GM23338 (cell line): ENCODE measurements at regions not wholly inside any gene's neighbourhood (a gene's known extent, or its start where the extent isn't known, plus 50 kb on each side); places are given as distances from the start of the nearest gene placed in this dataset.

ENCODE experiments used
- ATAC-seq: fragments of 200-7000 bp; cut with Tn5 transposase; 3 replicates; pipeline ENCODE4 v1.9.1; 2020
- DNase-seq: peaks from one replicate; pipeline ENCODE4 v3.0.0-alpha.2; 2015; ENCODE audit warnings: low spot score
- H2AFZ ChIP-seq: fragments of 200-600 bp; sonication (generic); 2 replicates; pipeline ENCODE4 v1.8.0; 2016; ENCODE audit warnings: antibody characterized with exemption, mild to moderate bottlenecking, moderate library complexity
- H3F3A ChIP-seq: fragments of 200-600 bp; sonication (generic); replicated peaks from 2 replicates; pipeline ENCODE4 v1.8.0; 2017; ENCODE audit warnings: antibody characterized with exemption, mixed run types, low read depth
- H3K27ac ChIP-seq: fragments of 200-600 bp; sonication (generic); 2 replicates; pipeline ENCODE4 v1.6.1; 2016; ENCODE audit warnings: low read depth
- H3K27me3 ChIP-seq: fragments of 200-600 bp; sonication (generic); 2 replicates; pipeline ENCODE4 v1.8.0; 2016; ENCODE audit warnings: mild to moderate bottlenecking, mixed run types, moderate library complexity; ENCODE audit not compliant: insufficient read depth
- H3K36me3 ChIP-seq: fragments of 200-600 bp; sonication (generic); 2 replicates; pipeline ENCODE4 v1.8.0; 2016; ENCODE audit warnings: mild to moderate bottlenecking; ENCODE audit not compliant: insufficient read depth
- H3K4me1 ChIP-seq: fragments of 200-600 bp; sonication (generic); 2 replicates; pipeline ENCODE4 v1.8.0; 2016; ENCODE audit warnings: mild to moderate bottlenecking, moderate library complexity; ENCODE audit not compliant: insufficient read depth
- H3K4me2 ChIP-seq: fragments of 200-600 bp; sonication (generic); 2 replicates; pipeline ENCODE4 v1.7.1; 2017; ENCODE audit warnings: mixed run types
- H3K4me3 ChIP-seq: fragments of 200-600 bp; sonication (generic); 2 replicates; pipeline ENCODE4 v1.6.1; 2016; ENCODE audit warnings: mixed run types
- H3K79me2 ChIP-seq: fragments of 200-600 bp; sonication (generic); replicated peaks from 2 replicates; pipeline ENCODE4 v1.8.0; 2017; ENCODE audit warnings: mild to moderate bottlenecking; ENCODE audit not compliant: insufficient read depth
- H3K9me2 ChIP-seq: fragments of 200-600 bp; sonication (generic); 2 replicates; pipeline ENCODE4 v1.8.0; 2017; ENCODE audit not compliant: insufficient read depth
- H4K20me1 ChIP-seq: fragments of 200-600 bp; sonication (generic); replicated peaks from 2 replicates; pipeline ENCODE4 v1.8.0; 2017; ENCODE audit warnings: mild to moderate bottlenecking; ENCODE audit not compliant: insufficient read depth
- H3K27ac Mint-ChIP-seq: 2 replicates; pipeline ENCODE4 v1.8.0; 2020; ENCODE audit warnings: inconsistent platforms, mild to moderate bottlenecking, moderate library complexity, mixed read lengths
- H3K27me3 Mint-ChIP-seq: 3 replicates; pipeline ENCODE4 v1.8.0; 2022; ENCODE audit warnings: low read depth, mild to moderate bottlenecking, moderate library complexity, mixed read lengths, inconsistent platforms; ENCODE audit not compliant: insufficient read depth, poor library complexity
- H3K36me3 Mint-ChIP-seq: 3 replicates; pipeline ENCODE4 v1.8.0; 2021; ENCODE audit warnings: low read depth, mild to moderate bottlenecking, inconsistent platforms, moderate library complexity, mixed read lengths
- H3K4me1 Mint-ChIP-seq: 3 replicates; pipeline ENCODE4 v1.8.0; 2020; ENCODE audit warnings: mild to moderate bottlenecking, inconsistent platforms, mixed read lengths
- H3K4me3 Mint-ChIP-seq: 3 replicates; pipeline ENCODE4 v1.8.0; 2021; ENCODE audit warnings: moderate library complexity, mild to moderate bottlenecking, inconsistent platforms, mixed read lengths
- H3K9me3 Mint-ChIP-seq: 3 replicates; pipeline ENCODE4 v1.8.0; 2020; ENCODE audit warnings: moderate library complexity, mild to moderate bottlenecking, inconsistent platforms, mixed read lengths
- EZH2 ChIP-seq: fragments of 200-600 bp; sonication (generic); IDR thresholded peaks from one replicate; pipeline ENCODE4 v1.8.0; 2017; ENCODE audit warnings: antibody characterized with exemption, mild to moderate bottlenecking, low read depth; ENCODE audit not compliant: unreplicated experiment
- POLR2AphosphoS5 ChIP-seq: IDR thresholded peaks from 2 replicates; pipeline ENCODE4 v1.6.1; 2016; ENCODE audit warnings: antibody characterized with exemption, low read depth
- ZNF331 ChIP-seq: fragments of 250-450 bp; sonication (Bioruptor Pico); IDR thresholded peaks from 2 replicates; pipeline ENCODE4 v1.5.0; 2020; ENCODE audit warnings: low read depth, mild to moderate bottlenecking, moderate library complexity
- TF ChIP-seq, protein P1 (sequence below): fragments of 250-450 bp; sonication (Bioruptor Pico); IDR thresholded peaks from 2 replicates; pipeline ENCODE4 v1.5.0; 2020; ENCODE audit warnings: mild to moderate bottlenecking, moderate library complexity
- TF ChIP-seq, protein P2 (sequence below): IDR thresholded peaks from one replicate; pipeline ENCODE4 v1.6.1; 2018; ENCODE audit warnings: antibody characterized with exemption; ENCODE audit not compliant: unreplicated experiment

DNA sequence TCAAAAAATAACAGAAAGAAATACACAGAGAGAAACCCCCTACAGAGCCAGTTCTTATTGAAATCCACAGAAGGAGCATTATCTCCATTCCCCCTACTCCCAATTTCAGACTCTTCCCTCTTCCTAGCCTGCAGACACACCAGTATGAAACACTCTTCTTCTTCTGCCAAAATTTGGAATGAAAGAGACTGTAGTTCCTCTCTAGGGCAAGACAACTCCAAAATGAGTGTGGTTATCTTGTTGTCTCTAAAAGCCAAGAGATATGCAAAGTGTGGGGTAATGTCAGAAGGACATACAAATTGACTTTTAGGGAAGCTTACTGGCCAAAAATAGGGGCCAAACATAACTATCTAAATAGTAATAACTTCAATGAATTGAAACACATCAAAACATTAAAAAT, 337.1 kb upstream of the SETBP1 start (continued):
- TF ChIP-seq, protein P1, sequence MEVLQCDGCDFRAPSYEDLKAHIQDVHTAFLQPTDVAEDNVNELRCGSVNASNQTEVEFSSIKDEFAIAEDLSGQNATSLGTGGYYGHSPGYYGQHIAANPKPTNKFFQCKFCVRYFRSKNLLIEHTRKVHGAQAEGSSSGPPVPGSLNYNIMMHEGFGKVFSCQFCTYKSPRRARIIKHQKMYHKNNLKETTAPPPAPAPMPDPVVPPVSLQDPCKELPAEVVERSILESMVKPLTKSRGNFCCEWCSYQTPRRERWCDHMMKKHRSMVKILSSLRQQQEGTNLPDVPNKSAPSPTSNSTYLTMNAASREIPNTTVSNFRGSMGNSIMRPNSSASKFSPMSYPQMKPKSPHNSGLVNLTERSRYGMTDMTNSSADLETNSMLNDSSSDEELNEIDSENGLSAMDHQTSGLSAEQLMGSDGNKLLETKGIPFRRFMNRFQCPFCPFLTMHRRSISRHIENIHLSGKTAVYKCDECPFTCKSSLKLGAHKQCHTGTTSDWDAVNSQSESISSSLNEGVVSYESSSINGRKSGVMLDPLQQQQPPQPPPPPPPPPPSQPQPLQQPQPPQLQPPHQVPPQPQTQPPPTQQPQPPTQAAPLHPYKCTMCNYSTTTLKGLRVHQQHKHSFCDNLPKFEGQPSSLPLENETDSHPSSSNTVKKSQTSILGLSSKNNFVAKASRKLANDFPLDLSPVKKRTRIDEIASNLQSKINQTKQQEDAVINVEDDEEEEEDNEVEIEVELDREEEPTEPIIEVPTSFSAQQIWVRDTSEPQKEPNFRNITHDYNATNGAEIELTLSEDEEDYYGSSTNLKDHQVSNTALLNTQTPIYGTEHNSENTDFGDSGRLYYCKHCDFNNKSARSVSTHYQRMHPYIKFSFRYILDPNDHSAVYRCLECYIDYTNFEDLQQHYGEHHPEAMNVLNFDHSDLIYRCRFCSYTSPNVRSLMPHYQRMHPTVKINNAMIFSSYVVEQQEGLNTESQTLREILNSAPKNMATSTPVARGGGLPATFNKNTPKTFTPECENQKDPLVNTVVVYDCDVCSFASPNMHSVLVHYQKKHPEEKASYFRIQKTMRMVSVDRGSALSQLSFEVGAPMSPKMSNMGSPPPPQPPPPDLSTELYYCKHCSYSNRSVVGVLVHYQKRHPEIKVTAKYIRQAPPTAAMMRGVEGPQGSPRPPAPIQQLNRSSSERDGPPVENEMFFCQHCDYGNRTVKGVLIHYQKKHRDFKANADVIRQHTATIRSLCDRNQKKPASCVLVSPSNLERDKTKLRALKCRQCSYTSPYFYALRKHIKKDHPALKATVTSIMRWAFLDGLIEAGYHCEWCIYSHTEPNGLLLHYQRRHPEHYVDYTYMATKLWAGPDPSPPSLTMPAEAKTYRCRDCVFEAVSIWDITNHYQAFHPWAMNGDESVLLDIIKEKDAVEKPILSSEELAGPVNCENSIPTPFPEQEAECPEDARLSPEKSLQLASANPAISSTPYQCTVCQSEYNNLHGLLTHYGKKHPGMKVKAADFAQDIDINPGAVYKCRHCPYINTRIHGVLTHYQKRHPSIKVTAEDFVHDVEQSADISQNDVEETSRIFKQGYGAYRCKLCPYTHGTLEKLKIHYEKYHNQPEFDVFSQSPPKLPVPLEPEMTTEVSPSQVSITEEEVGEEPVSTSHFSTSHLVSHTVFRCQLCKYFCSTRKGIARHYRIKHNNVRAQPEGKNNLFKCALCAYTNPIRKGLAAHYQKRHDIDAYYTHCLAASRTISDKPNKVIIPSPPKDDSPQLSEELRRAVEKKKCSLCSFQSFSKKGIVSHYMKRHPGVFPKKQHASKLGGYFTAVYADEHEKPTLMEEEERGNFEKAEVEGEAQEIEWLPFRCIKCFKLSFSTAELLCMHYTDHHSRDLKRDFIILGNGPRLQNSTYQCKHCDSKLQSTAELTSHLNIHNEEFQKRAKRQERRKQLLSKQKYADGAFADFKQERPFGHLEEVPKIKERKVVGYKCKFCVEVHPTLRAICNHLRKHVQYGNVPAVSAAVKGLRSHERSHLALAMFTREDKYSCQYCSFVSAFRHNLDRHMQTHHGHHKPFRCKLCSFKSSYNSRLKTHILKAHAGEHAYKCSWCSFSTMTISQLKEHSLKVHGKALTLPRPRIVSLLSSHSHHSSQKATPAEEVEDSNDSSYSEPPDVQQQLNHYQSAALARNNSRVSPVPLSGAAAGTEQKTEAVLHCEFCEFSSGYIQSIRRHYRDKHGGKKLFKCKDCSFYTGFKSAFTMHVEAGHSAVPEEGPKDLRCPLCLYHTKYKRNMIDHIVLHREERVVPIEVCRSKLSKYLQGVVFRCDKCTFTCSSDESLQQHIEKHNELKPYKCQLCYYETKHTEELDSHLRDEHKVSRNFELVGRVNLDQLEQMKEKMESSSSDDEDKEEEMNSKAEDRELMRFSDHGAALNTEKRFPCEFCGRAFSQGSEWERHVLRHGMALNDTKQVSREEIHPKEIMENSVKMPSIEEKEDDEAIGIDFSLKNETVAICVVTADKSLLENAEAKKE (CRISPR knock-in tag), result no peak
- TF ChIP-seq, protein P2, sequence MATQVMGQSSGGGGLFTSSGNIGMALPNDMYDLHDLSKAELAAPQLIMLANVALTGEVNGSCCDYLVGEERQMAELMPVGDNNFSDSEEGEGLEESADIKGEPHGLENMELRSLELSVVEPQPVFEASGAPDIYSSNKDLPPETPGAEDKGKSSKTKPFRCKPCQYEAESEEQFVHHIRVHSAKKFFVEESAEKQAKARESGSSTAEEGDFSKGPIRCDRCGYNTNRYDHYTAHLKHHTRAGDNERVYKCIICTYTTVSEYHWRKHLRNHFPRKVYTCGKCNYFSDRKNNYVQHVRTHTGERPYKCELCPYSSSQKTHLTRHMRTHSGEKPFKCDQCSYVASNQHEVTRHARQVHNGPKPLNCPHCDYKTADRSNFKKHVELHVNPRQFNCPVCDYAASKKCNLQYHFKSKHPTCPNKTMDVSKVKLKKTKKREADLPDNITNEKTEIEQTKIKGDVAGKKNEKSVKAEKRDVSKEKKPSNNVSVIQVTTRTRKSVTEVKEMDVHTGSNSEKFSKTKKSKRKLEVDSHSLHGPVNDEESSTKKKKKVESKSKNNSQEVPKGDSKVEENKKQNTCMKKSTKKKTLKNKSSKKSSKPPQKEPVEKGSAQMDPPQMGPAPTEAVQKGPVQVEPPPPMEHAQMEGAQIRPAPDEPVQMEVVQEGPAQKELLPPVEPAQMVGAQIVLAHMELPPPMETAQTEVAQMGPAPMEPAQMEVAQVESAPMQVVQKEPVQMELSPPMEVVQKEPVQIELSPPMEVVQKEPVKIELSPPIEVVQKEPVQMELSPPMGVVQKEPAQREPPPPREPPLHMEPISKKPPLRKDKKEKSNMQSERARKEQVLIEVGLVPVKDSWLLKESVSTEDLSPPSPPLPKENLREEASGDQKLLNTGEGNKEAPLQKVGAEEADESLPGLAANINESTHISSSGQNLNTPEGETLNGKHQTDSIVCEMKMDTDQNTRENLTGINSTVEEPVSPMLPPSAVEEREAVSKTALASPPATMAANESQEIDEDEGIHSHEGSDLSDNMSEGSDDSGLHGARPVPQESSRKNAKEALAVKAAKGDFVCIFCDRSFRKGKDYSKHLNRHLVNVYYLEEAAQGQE, result no peak
- TF ChIP-seq ZNF331 (no peak), POLR2AphosphoS5 (no peak), EZH2 (no peak)

DNA sequence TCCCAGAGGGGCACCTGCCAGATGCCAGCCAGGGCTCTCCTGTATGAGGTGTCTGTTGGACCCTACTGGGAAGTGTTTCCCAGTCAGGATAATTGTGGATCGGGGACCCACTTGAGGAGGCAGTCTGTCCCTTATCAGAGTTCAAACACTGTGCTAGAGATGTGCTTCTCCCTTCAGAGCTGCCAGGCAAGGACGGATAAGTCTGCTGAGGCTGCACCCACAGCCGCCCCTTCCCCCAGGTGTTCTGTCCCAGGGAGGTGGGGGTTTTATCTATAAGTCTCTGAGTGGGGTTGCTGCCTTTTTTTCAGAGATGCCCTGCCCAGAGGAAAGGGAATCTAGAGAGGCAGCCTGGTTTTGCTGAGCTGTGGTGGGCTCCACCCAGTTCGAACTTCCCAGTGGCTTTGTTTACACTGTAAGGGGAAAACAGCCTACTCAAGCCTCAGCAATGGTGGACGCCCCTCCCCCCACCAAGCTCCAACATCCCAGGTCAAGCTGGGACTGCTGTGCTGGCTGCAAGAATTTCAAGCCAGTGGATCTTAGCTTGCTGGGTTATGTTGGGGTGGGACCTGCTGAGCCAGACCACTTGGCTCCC, 324.0 kb upstream of the SETBP1 start:
- no peak overlapping the region for H3K4me3 Mint-ChIP-seq
- H3K27me3 Mint-ChIP-seq, result peaks cover 1% of the 10 kb centered on the region
- Histone ChIP-seq H3K36me3 (no peaks in the 10 kb centered on the region), H3K27ac (no peak overlapping the region), H3K4me2 (0 out of 2 replicates have a peak overlapping the region, but pooled peaks have one; percentile 32), H3K27me3 (no peaks in the 10 kb centered on the region), H3K4me1 (no peaks in the 10 kb centered on the region), H3K4me3 (no peak overlapping the region), H3K9me2 (0 out of 2 replicates have a peak, but pooled peaks cover 3% of the 10 kb centered on the region), H2AFZ (peak overlapping the region; percentile 94), H4K20me1 (no peaks in the 10 kb centered on the region), H3K79me2 (no peaks in the 10 kb centered on the region), H3F3A (no peaks in the 10 kb centered on the region)
- no peaks in the 10 kb centered on the region for H3K36me3 Mint-ChIP-seq
- DNase-seq (peak; percentile 6), ATAC-seq (peak; percentile 52)
- H3K9me3 Mint-ChIP-seq, result peaks cover under 1% of the 10 kb centered on the region; the same call in 2 of the 3 replicates
- H3K4me1 Mint-ChIP-seq, result peaks cover 9% of the 10 kb centered on the region; the same call in 2 of the 3 replicates
- H3K27ac Mint-ChIP-seq, result no peak overlapping the region
- TF ChIP-seq, protein P1 (CRISPR knock-in tag), result no peak
